Mesenchymal stem cell (in vitro differentiated cells and primary cell): ENCODE measurements at regions not wholly inside any gene's neighbourhood (a gene's known extent, or its start where the extent isn't known, plus 50 kb on each side); places are given as distances from the start of the nearest gene placed in this dataset.
"Not testable (repeated sequence)": the region's sequence is repeated elsewhere in the genome, so short reads cannot be mapped to it uniquely, and the experiment has no call there.

Experiments used
- DNase-seq: peaks from one replicate; pipeline ENCODE4 v3.0.0-alpha.2; 2013
- H2AFZ ChIP-seq: one replicate; pipeline ENCODE4 v1.6.1; 2013; ENCODE audit warnings: low read depth, mild to moderate bottlenecking, control low read depth, inconsistent platforms, low read length, moderate library complexity
- H2AK5ac ChIP-seq: 2 replicates; pipeline ENCODE4 v1.6.1; 2013; ENCODE audit warnings: low read length, moderate library complexity, mild to moderate bottlenecking, inconsistent platforms; ENCODE audit not compliant: severe bottlenecking
- H2BK120ac ChIP-seq: one replicate; pipeline ENCODE4 v1.6.1; 2013; ENCODE audit warnings: low read depth, mild to moderate bottlenecking, inconsistent platforms, low read length, moderate library complexity
- H2BK12ac ChIP-seq, 2 experiments: one replicate each; pipeline ENCODE4 v1.6.1; 2013; ENCODE audit warnings: inconsistent platforms in 2 of 2, low read length in 2 of 2, mild to moderate bottlenecking in 2 of 2, moderate library complexity in 2 of 2, control low read depth in 1 of 2
- H2BK15ac ChIP-seq: one replicate; pipeline ENCODE4 v1.6.1; 2013; ENCODE audit warnings: mild to moderate bottlenecking, low read depth, inconsistent platforms; ENCODE audit not compliant: poor library complexity, severe bottlenecking
- H2BK5ac ChIP-seq: 2 replicates; pipeline ENCODE4 v1.6.1; 2013; ENCODE audit warnings: low read depth, mild to moderate bottlenecking, low read length, control low read depth, inconsistent platforms; ENCODE audit not compliant: poor library complexity, severe bottlenecking
- H3K14ac ChIP-seq, 2 experiments: one replicate each; pipeline ENCODE4 v1.6.1; 2013; ENCODE audit warnings: inconsistent platforms in 2 of 2, low read length in 2 of 2, control low read depth in 1 of 2, mild to moderate bottlenecking in 1 of 2, moderate library complexity in 1 of 2
- H3K18ac ChIP-seq, 2 experiments: one replicate each; pipeline ENCODE4 v1.6.1; 2013; ENCODE audit warnings: inconsistent platforms in 2 of 2, low read length in 2 of 2, control low read depth in 1 of 2, low read depth in 1 of 2, mild to moderate bottlenecking in 1 of 2
- H3K23ac ChIP-seq, 2 experiments: one replicate each; pipeline ENCODE4 v1.6.1; 2013; ENCODE audit warnings: inconsistent platforms in 2 of 2, low read length in 2 of 2, mild to moderate bottlenecking in 2 of 2, moderate library complexity in 2 of 2, control low read depth in 1 of 2
- H3K27ac ChIP-seq: 2 replicates; pipeline ENCODE4 v1.5.1; 2013; ENCODE audit warnings: mild to moderate bottlenecking, moderate library complexity, low read length, control low read depth, inconsistent platforms; ENCODE audit not compliant: poor library complexity, severe bottlenecking
- H3K27me3 ChIP-seq, 2 experiments: 2 replicates each; pipeline versions ENCODE4 v1.6.1 to v1.7.0; 2013; ENCODE audit warnings: low read length in 2 of 2, mild to moderate bottlenecking in 2 of 2, moderate library complexity in 2 of 2, control low read depth in 1 of 2, inconsistent platforms in 1 of 2; ENCODE audit not compliant: control insufficient read depth in 1 of 2, insufficient read depth in 1 of 2
- H3K36me3 ChIP-seq, 2 experiments: 2 replicates each; pipeline versions ENCODE4 v1.6.1 to v1.7.0; 2013; ENCODE audit warnings: low read length in 2 of 2, control low read depth in 1 of 2, inconsistent platforms in 1 of 2, low read depth in 1 of 2, mild to moderate bottlenecking in 1 of 2; ENCODE audit not compliant: insufficient read depth in 2 of 2, control insufficient read depth in 1 of 2
- H3K4ac ChIP-seq, 2 experiments: one replicate each; pipeline ENCODE4 v1.6.1; 2013; ENCODE audit warnings: inconsistent platforms in 2 of 2, low read length in 2 of 2, mild to moderate bottlenecking in 2 of 2, moderate library complexity in 2 of 2, control low read depth in 1 of 2, low read depth in 1 of 2
- H3K4me1 ChIP-seq: 2 replicates; pipeline ENCODE4 v1.6.1; 2013; ENCODE audit warnings: low read depth, low read length, control low read depth; ENCODE audit not compliant: control insufficient read depth, insufficient read depth
- H3K4me2 ChIP-seq: 2 replicates; pipeline ENCODE4 v1.6.1; 2013; ENCODE audit warnings: low read length, mild to moderate bottlenecking, inconsistent platforms; ENCODE audit not compliant: poor library complexity, severe bottlenecking
- H3K4me3 ChIP-seq, 2 experiments: 2 replicates each; pipeline versions ENCODE4 v1.5.1 to v1.7.0; 2013; ENCODE audit warnings: low read length in 2 of 2, mild to moderate bottlenecking in 2 of 2, control low read depth in 1 of 2, low read depth in 1 of 2; ENCODE audit not compliant: insufficient read depth in 1 of 2
- H3K79me1 ChIP-seq: replicated peaks from 2 replicates; pipeline ENCODE4 v1.6.1; 2013; ENCODE audit warnings: mild to moderate bottlenecking, control low read depth, low read length, inconsistent platforms; ENCODE audit not compliant: poor library complexity, severe bottlenecking
- H3K9ac ChIP-seq: 2 replicates; pipeline ENCODE4 v1.7.0; 2013; ENCODE audit warnings: mild to moderate bottlenecking, low read length, moderate library complexity
- H3K9me3 ChIP-seq: 2 replicates; pipeline ENCODE4 v1.7.0; 2013; ENCODE audit warnings: mild to moderate bottlenecking, low read length; ENCODE audit not compliant: control insufficient read depth
- H4K8ac ChIP-seq: one replicate; pipeline ENCODE4 v1.6.1; 2013; ENCODE audit warnings: inconsistent platforms, mild to moderate bottlenecking, low read length, moderate library complexity
- H4K91ac ChIP-seq: one replicate; pipeline ENCODE4 v1.6.1; 2013; ENCODE audit warnings: mild to moderate bottlenecking, low read length, inconsistent platforms
- WGBS: methylation state at CpG from one replicate; pipeline ENCODE4 v1.1.7; 2013; ENCODE audit warnings: mixed read lengths; 5-methylcytosine and 5-hydroxymethylcytosine counted together

GRCh38 chr7:81858820-81859219 lies 89.0 kb upstream of the HGF start:
- H3K4me3 ChIP-seq, H2BK12ac ChIP-seq, H3K4me1 ChIP-seq, H3K9me3 ChIP-seq, H3K9ac ChIP-seq, H2BK15ac ChIP-seq, H4K91ac ChIP-seq, H3K36me3 ChIP-seq, H3K27me3 ChIP-seq, H2BK5ac ChIP-seq, H2BK120ac ChIP-seq, H3K14ac ChIP-seq, H3K4me2 ChIP-seq, H3K18ac ChIP-seq, H3K27ac ChIP-seq, H3K23ac ChIP-seq, H4K8ac ChIP-seq, H3K4ac ChIP-seq, H2AK5ac ChIP-seq, H2AFZ ChIP-seq, H3K79me1 ChIP-seq, DNase-seq: not testable (repeated sequence)
- 88% methylated on average over 3 of the region's 5 CpGs for WGBS

GRCh38 chr7:81857385-81857784 lies 87.5 kb upstream of the HGF start:
- no peak overlapping the region for H3K23ac ChIP-seq
- DNase-seq: peak; percentile 45
- no peak overlapping the region for H2AFZ ChIP-seq
- no peak overlapping the region for H2BK15ac ChIP-seq
- H3K9me3 ChIP-seq: no peaks in the 10 kb centered on the region
- H3K4me3 ChIP-seq: no peak overlapping the region
- no peak overlapping the region for H2BK120ac ChIP-seq
- H3K18ac ChIP-seq: peak overlapping the region in 1 of 2 experiments; percentile 24
- no peak overlapping the region for H3K4me2 ChIP-seq
- no peak overlapping the region for H2AK5ac ChIP-seq
- H3K79me1 ChIP-seq: no peaks in the 10 kb centered on the region
- WGBS: 82% methylated on average over 2 of the region's 2 CpGs
- no peak overlapping the region for H3K9ac ChIP-seq
- H3K27ac ChIP-seq: no peak overlapping the region
- no peak overlapping the region for H2BK5ac ChIP-seq
- H4K91ac ChIP-seq: no peak overlapping the region
- H4K8ac ChIP-seq: no peak overlapping the region
- no peaks in the 10 kb centered on the region for H3K36me3 ChIP-seq
- H3K4me1 ChIP-seq: no peaks in the 10 kb centered on the region
- H2BK12ac ChIP-seq: no peak overlapping the region
- H3K4ac ChIP-seq: no peak overlapping the region
- no peak overlapping the region for H3K14ac ChIP-seq
- H3K27me3 ChIP-seq: no peaks in the 10 kb centered on the region

- Histone ChIP-seq H3K9ac (no peak overlapping the region), H2BK15ac (no peak overlapping the region), H4K91ac (no peak overlapping the region), H2BK120ac (no peak overlapping the region), H3K4me2 (no peak overlapping the region), H2AFZ (no peak overlapping the region), H2AK5ac (no peak overlapping the region), H2BK5ac (no peak overlapping the region), H3K14ac (no peak overlapping the region), H3K36me3 (no peaks in the 10 kb centered on the region), H3K79me1 (no peaks in the 10 kb centered on the region), H4K8ac (no peak overlapping the region), H3K4me3 (no peak overlapping the region), H3K9me3 (no peaks in the 10 kb centered on the region), H3K4ac (no peak overlapping the region), H3K18ac (no peak overlapping the region), H3K4me1 (no peaks in the 10 kb centered on the region), H2BK12ac (no peak overlapping the region), H3K27me3 (no peaks in the 10 kb centered on the region), H3K27ac (no peak overlapping the region), H3K23ac (no peak overlapping the region)
- no CpG with 5 or more reads among the region's 2 CpGs for WGBS
- no peak for DNase-seq
Observed at GRCh38 chr7:81854518-81854917, 84.7 kb upstream of the HGF start.

GRCh38 chr7:81852701-81853100 lies 82.9 kb upstream of the HGF start:
- Histone ChIP-seq H3K4me3 (no peak overlapping the region), H3K4me2 (no peak overlapping the region), H3K9ac (no peak overlapping the region), H2AFZ (no peak overlapping the region), H3K14ac (no peak overlapping the region), H2BK12ac (no peak overlapping the region), H3K4ac (no peak overlapping the region), H3K36me3 (no peaks in the 10 kb centered on the region), H2AK5ac (no peak overlapping the region), H3K4me1 (no peaks in the 10 kb centered on the region), H2BK5ac (no peak overlapping the region), H3K23ac (no peak overlapping the region), H2BK120ac (no peak overlapping the region), H4K91ac (no peak overlapping the region), H4K8ac (no peak overlapping the region), H3K79me1 (no peaks in the 10 kb centered on the region), H3K27me3 (no peaks in the 10 kb centered on the region), H2BK15ac (no peak overlapping the region), H3K9me3 (no peaks in the 10 kb centered on the region), H3K27ac (no peak overlapping the region), H3K18ac (no peak overlapping the region)
- no peak for DNase-seq
